Lung (tissue), 11 donors: ENCODE measurements at regions not wholly inside any gene's neighbourhood (a gene's known extent, or its start where the extent isn't known, plus 50 kb on each side); places are given as distances from the start of the nearest gene placed in this dataset.

ENCODE experiments used
- ATAC-seq: fragments of 200-7000 bp; cut with Tn5 transposase; one replicate; pipeline ENCODE4 v1.9.1; 2020; ENCODE audit warnings: moderate number of reproducible peaks; ENCODE audit not compliant: insufficient read depth, low FRiP score
- DNase-seq, 3 donors: peaks; one replicate each; pipeline ENCODE4 v3.0.0-alpha.2; 2013 to 2017
- H3K27ac ChIP-seq, 2 donors: one replicate each; pipeline ENCODE4 v1.5.1; 2013; ENCODE audit warnings: mild to moderate bottlenecking in 2 of 2, moderate library complexity in 2 of 2, control low read depth in 1 of 2, inconsistent platforms in 1 of 2, low read depth in 1 of 2, low read length in 1 of 2
- H3K27me3 ChIP-seq, 3 donors: one replicate each; pipeline ENCODE4 v1.5.1; 2013; ENCODE audit warnings: low read length in 2 of 3; ENCODE audit not compliant: control insufficient read depth in 3 of 3, insufficient read depth in 3 of 3
- H3K36me3 ChIP-seq, 4 donors: one replicate each; pipeline ENCODE4 v1.5.1; 2013; ENCODE audit warnings: low read length in 4 of 4, mild to moderate bottlenecking in 1 of 4, moderate library complexity in 1 of 4; ENCODE audit not compliant: control insufficient read depth in 4 of 4, insufficient read depth in 4 of 4
- H3K4me1 ChIP-seq, 5 donors: one replicate each; pipeline ENCODE4 v1.5.1; 2013; ENCODE audit warnings: low read length in 5 of 5, mild to moderate bottlenecking in 2 of 5, moderate library complexity in 1 of 5; ENCODE audit not compliant: control insufficient read depth in 5 of 5, insufficient read depth in 5 of 5
- H3K4me3 ChIP-seq: one replicate; pipeline ENCODE4 v1.5.1; 2013; ENCODE audit warnings: mild to moderate bottlenecking, control low read depth, moderate library complexity
- H3K9ac ChIP-seq, 2 donors: one replicate each; pipeline ENCODE4 v1.5.1; 2013; ENCODE audit warnings: low read length in 2 of 2, control low read depth in 1 of 2; ENCODE audit not compliant: insufficient read depth in 1 of 2
- H3K9me3 ChIP-seq, 4 donors: one replicate each; pipeline ENCODE4 v1.5.1; 2013; ENCODE audit warnings: low read length in 3 of 4, mild to moderate bottlenecking in 1 of 4, moderate library complexity in 1 of 4; ENCODE audit not compliant: control insufficient read depth in 4 of 4, insufficient read depth in 3 of 4
- CTCF ChIP-seq: IDR thresholded peaks from 2 replicates; pipeline ENCODE4 v1.5.1; 2012; ENCODE audit warnings: mild to moderate bottlenecking; ENCODE audit errors: control extremely low read depth, extremely low read depth
- WGBS, 2 donors: extraction: QIAGEN DNeasy Blood & Tissue Kit; methylation state at CpG; one replicate each; pipeline ENCODE4 v1.1.7; 2013; 5-methylcytosine and 5-hydroxymethylcytosine counted together
- donor health status: control.
- donor health status: control.
- donor health status: Bipolar disorder and iron deficiency.
- donor health status: healthy.
- donor health status: DM: yes; HTN: yes; CAD: no.

GRCh38 chr14:51566831-51567582, 84.7 kb upstream of the FRMD6 start:
- H3K27ac ChIP-seq, result no peak overlapping the region
- no peaks in the 10 kb centered on the region for H3K9me3 ChIP-seq
- 80 to 82% methylated on average over 6 of the region's 6 CpGs for WGBS, 2 donors
- no peak overlapping the region for H3K4me3 ChIP-seq
- H3K9ac ChIP-seq, result no peak overlapping the region
- no peak for ATAC-seq
- no peaks in the 10 kb centered on the region for H3K27me3 ChIP-seq
- no peak for DNase-seq
- peaks cover 0 to 5% (median 0%) of the 10 kb centered on the region in 5 donors for H3K4me1 ChIP-seq
- no peak for TF ChIP-seq CTCF
- H3K36me3 ChIP-seq, result no peaks in the 10 kb centered on the region

- Histone ChIP-seq H3K27ac (no peak overlapping the region), H3K9ac (no peak overlapping the region), H3K36me3 (no peaks in the 10 kb centered on the region), H3K4me1 (peaks cover 0 to 5% (median 0%) of the 10 kb centered on the region in 5 donors), H3K4me3 (no peak overlapping the region), H3K9me3 (no peaks in the 10 kb centered on the region), H3K27me3 (no peaks in the 10 kb centered on the region)
- TF ChIP-seq CTCF, result no peak
- 73 to 98% methylated on average over 2 of the region's 2 CpGs for WGBS, 2 donors
- DNase-seq (no peak), ATAC-seq (no peak)
These were observed 83.3 kb upstream of the FRMD6 start for GRCh38 chr14:51568366-51568765.

GRCh38 chr14:51573607-51574006, 78.1 kb upstream of the FRMD6 start:
- ATAC-seq, result no peak
- DNase-seq, result no peak

More at GRCh38 chr14:51573607-51574006, 78.1 kb upstream of the FRMD6 start:
- H3K4me3 ChIP-seq, result no peak overlapping the region
- no peaks in the 10 kb centered on the region for H3K4me1 ChIP-seq
- H3K27ac ChIP-seq, result no peak overlapping the region
- no peak for TF ChIP-seq CTCF
- H3K27me3 ChIP-seq, result no peaks in the 10 kb centered on the region
- H3K9me3 ChIP-seq, result no peaks in the 10 kb centered on the region
- WGBS, 2 donors, result 87 to 92% methylated on average over 6 of the region's 6 CpGs
- no peak overlapping the region for H3K9ac ChIP-seq
- H3K36me3 ChIP-seq, result no peaks in the 10 kb centered on the region
